Ovary (tissue), 7 donors: ENCODE measurements at regions not wholly inside any gene's neighbourhood (a gene's known extent, or its start where the extent isn't known, plus 50 kb on each side); places are given as distances from the start of the nearest gene placed in this dataset.

Experiments used
- DNase-seq, 5 donors: peaks; one replicate each; pipeline ENCODE4 v3.0.0-alpha.2; 2019 to 2020
- H3K27ac ChIP-seq, 2 donors: fragments of 200-600 bp; one replicate each; pipeline versions ENCODE4 v1.5.1 to v1.8.0; 2019 to 2022
- H3K27me3 ChIP-seq: fragments of 200-600 bp; one replicate; pipeline ENCODE4 v1.8.0; 2022
- H3K36me3 ChIP-seq: fragments of 200-600 bp; sonication (generic); one replicate; pipeline ENCODE4 v1.5.1; 2019
- H3K4me1 ChIP-seq: one replicate; pipeline ENCODE4 v1.8.1; 2013; ENCODE audit warnings: mild to moderate bottlenecking, moderate library complexity; ENCODE audit not compliant: insufficient read depth
- H3K4me3 ChIP-seq: fragments of 200-600 bp; sonication (generic); one replicate; pipeline ENCODE4 v1.5.1; 2017
- H3K9me3 ChIP-seq, 2 donors: fragments of 200-600 bp in 1 of 2; sonication (generic) in 1 of 2; one replicate each; pipeline versions ENCODE4 v1.5.1 to v1.8.1; 2013 to 2019; ENCODE audit warnings: mild to moderate bottlenecking in 1 of 2, moderate library complexity in 1 of 2
- EP300 ChIP-seq: sonication (generic); formaldehyde crosslinking; IDR thresholded peaks from one replicate; pipeline ENCODE4 v1.6.1; 2017; ENCODE audit warnings: antibody characterized with exemption
- POLR2A ChIP-seq: fragments of 450-650 bp; IDR thresholded peaks from one replicate; pipeline ENCODE4 v1.6.1; 2017; ENCODE audit warnings: antibody characterized with exemption, mild to moderate bottlenecking, moderate library complexity
- WGBS, 3 donors: extraction: QIAGEN DNeasy Blood & Tissue Kit in 1 of 3; methylation state at CpG; one replicate each; pipeline versions ENCODE4 v1.1.5 to v1.1.7; 2013 to 2017; 5-methylcytosine and 5-hydroxymethylcytosine counted together
- intact Hi-C, 4 donors: fragments of 100-400 bp; cut with DNase I; formaldehyde crosslinking; loops; one replicate each; pipeline versions ENCODE4 v1.11.0 to v1.15.1; 2022 to 2023
- TF ChIP-seq, protein P1 (sequence below), 3 donors: fragments of 450-650 bp in 2 of 3; fragments of 200-600 bp in 1 of 3; IDR thresholded peaks; one replicate each; pipeline versions ENCODE4 v1.5.1 to v1.8.0; 2016 to 2022; ENCODE audit warnings: antibody characterized with exemption in 3 of 3, mild to moderate bottlenecking in 1 of 3
- donor health status: DM: no; HTN: no; CAD: no; lungs with moderate emphysema.
- donor health status: DM: no; HTN: no; CAD: no.
- donor health status: Bipolar disorder and iron deficiency.
- donor health status: DM: no; HTN: no; CAD: no.
- donor health status: DM: yes; HTN: yes; CAD: no.

GRCh38 chr9:12230708-12231107 lies 462.5 kb upstream of the TYRP1 start:
- intact Hi-C loops: no loop called here
- Histone ChIP-seq H3K27me3 (no peaks in the 10 kb centered on the region), H3K4me1 (no peaks in the 10 kb centered on the region), H3K36me3 (no peaks in the 10 kb centered on the region), H3K9me3 (no peaks in the 10 kb centered on the region), H3K27ac (no peak overlapping the region), H3K4me3 (no peak overlapping the region)
- 77 to 86% (median 80%) methylated on average over 1 of the region's 1 CpG for WGBS, 3 donors
- DNase-seq: no peak
- no peak for TF ChIP-seq EP300
- TF ChIP-seq, protein P1, sequence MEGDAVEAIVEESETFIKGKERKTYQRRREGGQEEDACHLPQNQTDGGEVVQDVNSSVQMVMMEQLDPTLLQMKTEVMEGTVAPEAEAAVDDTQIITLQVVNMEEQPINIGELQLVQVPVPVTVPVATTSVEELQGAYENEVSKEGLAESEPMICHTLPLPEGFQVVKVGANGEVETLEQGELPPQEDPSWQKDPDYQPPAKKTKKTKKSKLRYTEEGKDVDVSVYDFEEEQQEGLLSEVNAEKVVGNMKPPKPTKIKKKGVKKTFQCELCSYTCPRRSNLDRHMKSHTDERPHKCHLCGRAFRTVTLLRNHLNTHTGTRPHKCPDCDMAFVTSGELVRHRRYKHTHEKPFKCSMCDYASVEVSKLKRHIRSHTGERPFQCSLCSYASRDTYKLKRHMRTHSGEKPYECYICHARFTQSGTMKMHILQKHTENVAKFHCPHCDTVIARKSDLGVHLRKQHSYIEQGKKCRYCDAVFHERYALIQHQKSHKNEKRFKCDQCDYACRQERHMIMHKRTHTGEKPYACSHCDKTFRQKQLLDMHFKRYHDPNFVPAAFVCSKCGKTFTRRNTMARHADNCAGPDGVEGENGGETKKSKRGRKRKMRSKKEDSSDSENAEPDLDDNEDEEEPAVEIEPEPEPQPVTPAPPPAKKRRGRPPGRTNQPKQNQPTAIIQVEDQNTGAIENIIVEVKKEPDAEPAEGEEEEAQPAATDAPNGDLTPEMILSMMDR (IDR thresholded peaks at IDR 0.05): no peak
- TF ChIP-seq POLR2A: no peak

DNA sequence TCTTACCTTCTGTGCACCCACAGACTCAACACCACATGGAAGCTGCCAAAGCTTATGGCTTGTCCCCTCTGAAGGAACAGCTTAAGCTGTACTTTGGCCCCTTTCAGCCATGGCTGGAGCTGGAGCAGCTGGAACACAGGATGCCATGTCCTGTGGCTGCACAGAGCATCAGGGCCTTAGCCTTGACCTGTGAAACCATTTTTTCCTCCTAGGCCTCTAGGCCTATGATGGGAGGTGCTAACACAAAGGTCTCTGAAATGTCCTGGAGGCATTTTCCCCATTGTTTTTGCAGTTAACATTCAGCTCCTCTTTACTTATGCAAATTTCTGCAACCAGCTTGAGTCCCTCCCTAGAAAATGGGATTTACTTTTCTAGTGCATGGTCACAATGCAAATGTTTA lies 461.4 kb upstream of the TYRP1 start:
- no peaks in the 10 kb centered on the region for H3K27me3 ChIP-seq
- intact Hi-C loops: no loop called here

GRCh38 chr9:12232836-12233235 lies 460.3 kb upstream of the TYRP1 start:
- H3K4me1 ChIP-seq: no peaks in the 10 kb centered on the region
- H3K27ac ChIP-seq: no peak overlapping the region
- H3K27me3 ChIP-seq: no peaks in the 10 kb centered on the region
- intact Hi-C loops: no loop called here
- H3K4me3 ChIP-seq: no peak overlapping the region
- WGBS, 3 donors: 88 to 91% (median 90%) methylated on average over 3 of the region's 3 CpGs
- no peaks in the 10 kb centered on the region for H3K9me3 ChIP-seq
- no peaks in the 10 kb centered on the region for H3K36me3 ChIP-seq
- TF ChIP-seq POLR2A (no peak), EP300 (no peak)
- DNase-seq: no peak

More for the DNA sequence above, 461.4 kb upstream of the TYRP1 start:
- no peak overlapping the region for H3K4me3 ChIP-seq
- no peak overlapping the region for H3K27ac ChIP-seq
- H3K36me3 ChIP-seq: no peaks in the 10 kb centered on the region
- no peaks in the 10 kb centered on the region for H3K9me3 ChIP-seq
- no peak for DNase-seq
- TF ChIP-seq POLR2A (no peak), EP300 (no peak)
- no peaks in the 10 kb centered on the region for H3K4me1 ChIP-seq

- WGBS, 3 donors: 36 to 59% (median 50%) methylated on average over 2 of the region's 2 CpGs
- TF ChIP-seq POLR2A (no peak), EP300 (no peak)
- TF ChIP-seq, protein P1 (IDR thresholded peaks at IDR 0.05): no peak
- Histone ChIP-seq H3K4me1 (no peaks in the 10 kb centered on the region), H3K4me3 (no peak overlapping the region), H3K27me3 (no peaks in the 10 kb centered on the region), H3K36me3 (no peaks in the 10 kb centered on the region), H3K27ac (no peak overlapping the region), H3K9me3 (no peaks in the 10 kb centered on the region)
- no peak for DNase-seq
- intact Hi-C loops: no loop called here
Measured at GRCh38 chr9:12253941-12254340, 439.2 kb upstream of the TYRP1 start.

DNA sequence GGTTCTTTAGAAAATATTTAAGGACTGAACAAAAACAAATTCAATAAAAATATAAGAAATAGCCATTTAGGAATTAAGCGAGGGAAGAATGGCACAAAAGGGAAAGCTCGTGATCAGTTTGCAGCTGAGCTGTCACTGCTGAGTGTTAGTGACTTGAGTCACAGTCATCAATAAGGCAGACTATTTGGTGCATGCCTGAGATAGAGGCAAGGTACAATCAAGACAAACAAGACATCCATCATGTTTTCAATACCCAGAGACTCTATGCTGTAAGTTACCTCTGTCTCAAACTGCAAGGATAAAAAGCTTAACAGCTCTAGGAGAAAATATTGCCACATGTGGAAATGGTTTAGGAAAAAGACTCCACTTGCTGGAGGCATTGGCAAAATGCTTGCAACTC lies 426.4 kb upstream of the TYRP1 start:
- TF ChIP-seq POLR2A (no peak), EP300 (no peak)
- TF ChIP-seq, protein P1 (IDR thresholded peaks at IDR 0.05): no peak
- intact Hi-C loops: no loop called here
- no peak overlapping the region for H3K4me3 ChIP-seq
- H3K27ac ChIP-seq: no peak overlapping the region
- H3K9me3 ChIP-seq: no peaks in the 10 kb centered on the region
- WGBS, 3 donors: 83 to 89% (median 87%) methylated on average over 2 of the region's 2 CpGs
- H3K36me3 ChIP-seq: no peaks in the 10 kb centered on the region
- H3K4me1 ChIP-seq: no peaks in the 10 kb centered on the region
- H3K27me3 ChIP-seq: no peaks in the 10 kb centered on the region
- no peak for DNase-seq

DNA sequence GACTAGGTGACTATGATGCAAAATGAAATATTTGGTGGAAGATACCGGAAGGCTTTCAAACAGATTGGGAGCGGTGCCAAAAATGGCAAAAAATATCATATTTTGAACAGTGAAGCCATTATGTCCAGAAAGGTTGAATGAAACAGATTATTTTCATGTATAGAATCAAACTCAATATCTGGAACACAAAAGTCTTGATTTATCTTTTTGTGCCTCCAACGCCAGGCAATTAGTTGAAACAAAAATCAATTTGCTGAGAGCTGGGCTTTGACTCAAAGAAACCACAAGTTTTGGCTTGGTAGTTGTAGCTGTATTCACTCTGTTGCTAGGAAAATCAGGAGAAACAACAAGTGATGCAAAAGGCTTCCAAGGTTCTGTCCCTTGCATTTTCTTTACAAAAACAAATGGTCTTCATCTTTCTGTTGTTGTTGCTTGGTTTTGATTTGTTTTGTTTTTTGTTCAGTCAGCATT lies 421.7 kb upstream of the TYRP1 start:
- DNase-seq: no peak
- 31 to 35% (median 32%) methylated on average over 3 of the region's 3 CpGs for WGBS, 3 donors
- Histone ChIP-seq H3K4me3 (no peak overlapping the region), H3K27ac (no peak overlapping the region), H3K9me3 (no peaks in the 10 kb centered on the region), H3K4me1 (no peaks in the 10 kb centered on the region), H3K36me3 (no peaks in the 10 kb centered on the region), H3K27me3 (no peaks in the 10 kb centered on the region)
- intact Hi-C loops: no loop called here
- TF ChIP-seq POLR2A: no peak
- TF ChIP-seq EP300: no peak
- TF ChIP-seq, protein P1 (IDR thresholded peaks at IDR 0.05): no peak
